HG03565 (cell line): ENCODE measurements at regions not wholly inside any gene's neighbourhood (a gene's known extent, or its start where the extent isn't known, plus 50 kb on each side); places are given as distances from the start of the nearest gene placed in this dataset.

Source experiments
- ATAC-seq: cut with Tn5 transposase; IDR thresholded peaks from one replicate; pipeline ENCODE4 v1.9.1; 2021; ENCODE audit warnings: mild to moderate bottlenecking, moderate library complexity; ENCODE audit not compliant: unreplicated experiment

DNA sequence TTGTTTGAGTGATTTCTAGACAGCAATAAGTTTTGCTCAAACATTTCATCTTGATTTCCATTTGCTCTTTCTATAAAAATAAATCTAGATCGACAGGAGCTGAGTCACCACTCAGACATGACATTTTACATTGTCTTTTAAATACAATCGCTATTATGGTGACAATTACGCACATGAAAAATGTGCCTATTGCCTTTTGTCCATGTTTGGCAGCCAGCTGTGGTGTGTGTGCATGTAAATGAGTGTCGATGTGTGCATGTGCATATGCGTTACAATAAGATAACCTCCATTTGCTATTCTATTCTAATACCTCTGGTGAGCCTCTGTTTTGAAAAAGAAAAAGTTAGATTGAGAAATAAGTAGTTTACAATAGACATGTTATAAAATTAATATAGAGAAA is 89.7 kb upstream of the GRM7 start:
- no peak for ATAC-seq

DNA sequence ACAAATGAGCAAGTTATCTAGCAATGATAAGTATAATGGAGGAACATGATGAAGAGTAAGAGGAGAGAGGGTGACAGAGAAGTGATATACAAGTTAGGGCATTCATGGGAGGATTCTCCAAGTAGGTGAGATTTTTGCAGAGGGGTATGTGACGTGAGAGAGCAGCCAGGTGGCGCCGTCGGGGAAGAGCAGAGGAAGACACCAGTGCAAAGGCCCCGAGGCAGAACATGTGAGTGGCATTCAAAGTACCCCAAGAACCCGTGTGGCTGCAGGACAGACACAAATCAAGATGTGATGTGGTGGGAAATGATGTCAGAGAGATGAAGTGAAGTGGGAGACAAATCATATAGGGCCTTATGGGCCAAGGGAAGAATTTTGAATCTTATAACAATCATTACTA is 81.8 kb upstream of the GRM7 start:
- ATAC-seq: no peak

DNA sequence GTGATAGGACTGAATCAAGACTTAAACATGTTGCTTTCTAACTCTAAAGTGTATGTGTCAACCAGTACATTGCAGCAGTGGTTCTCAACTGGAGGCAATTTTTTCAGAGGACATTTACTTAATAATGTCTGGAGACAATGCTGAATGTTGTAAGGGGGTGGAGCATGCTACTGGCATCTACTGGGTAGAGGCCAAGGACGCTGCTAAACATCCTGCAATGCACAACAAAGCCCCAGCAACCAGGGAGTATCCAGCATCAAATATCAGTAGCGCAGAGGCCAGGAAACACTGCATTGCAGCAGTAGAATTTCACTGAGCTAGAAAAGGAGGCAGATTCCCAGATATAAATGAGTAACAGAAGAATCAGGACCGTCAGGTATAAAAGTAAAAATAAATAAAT is 79.8 kb upstream of the GRM7 start:
- no peak for ATAC-seq

DNA sequence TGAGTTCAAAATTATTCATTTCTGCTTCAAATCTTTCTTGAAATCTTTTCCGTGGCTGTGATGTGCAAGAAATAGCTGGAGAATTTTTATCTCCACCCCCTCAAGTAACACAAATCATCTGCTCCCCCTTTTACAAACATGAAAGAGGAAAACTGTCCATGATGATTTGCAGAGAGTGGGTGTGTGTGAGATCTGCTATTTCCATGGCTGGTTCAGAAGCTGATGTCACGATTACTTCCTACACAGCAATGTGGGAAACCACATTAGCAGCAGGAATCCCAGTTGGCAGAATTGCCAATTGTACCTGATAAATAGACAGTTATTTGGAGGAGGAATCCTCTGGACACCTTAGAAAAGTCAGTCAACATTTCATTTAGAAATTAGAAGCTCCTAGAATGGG is 75.2 kb upstream of the GRM7 start:
- ATAC-seq: no peak

DNA sequence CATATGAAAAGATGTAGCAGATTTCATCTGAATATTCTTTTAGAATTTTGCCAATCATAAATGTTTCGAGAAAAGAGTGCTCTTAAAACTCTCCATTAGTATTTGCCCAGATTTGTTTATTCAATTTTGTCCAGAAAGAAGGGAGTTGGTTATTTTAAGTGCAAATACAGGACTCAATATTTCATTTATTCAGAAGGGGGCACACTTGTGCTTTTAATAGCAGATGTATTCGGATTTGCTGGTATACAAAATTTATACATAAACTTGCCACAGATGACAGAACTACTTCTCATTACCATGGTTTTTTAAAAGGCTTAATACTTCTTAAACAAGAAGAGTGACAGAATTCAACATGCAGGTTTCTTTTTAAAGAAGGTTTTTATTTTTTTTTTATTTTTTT is 69.8 kb upstream of the GRM7 start:
- ATAC-seq: no peak

DNA sequence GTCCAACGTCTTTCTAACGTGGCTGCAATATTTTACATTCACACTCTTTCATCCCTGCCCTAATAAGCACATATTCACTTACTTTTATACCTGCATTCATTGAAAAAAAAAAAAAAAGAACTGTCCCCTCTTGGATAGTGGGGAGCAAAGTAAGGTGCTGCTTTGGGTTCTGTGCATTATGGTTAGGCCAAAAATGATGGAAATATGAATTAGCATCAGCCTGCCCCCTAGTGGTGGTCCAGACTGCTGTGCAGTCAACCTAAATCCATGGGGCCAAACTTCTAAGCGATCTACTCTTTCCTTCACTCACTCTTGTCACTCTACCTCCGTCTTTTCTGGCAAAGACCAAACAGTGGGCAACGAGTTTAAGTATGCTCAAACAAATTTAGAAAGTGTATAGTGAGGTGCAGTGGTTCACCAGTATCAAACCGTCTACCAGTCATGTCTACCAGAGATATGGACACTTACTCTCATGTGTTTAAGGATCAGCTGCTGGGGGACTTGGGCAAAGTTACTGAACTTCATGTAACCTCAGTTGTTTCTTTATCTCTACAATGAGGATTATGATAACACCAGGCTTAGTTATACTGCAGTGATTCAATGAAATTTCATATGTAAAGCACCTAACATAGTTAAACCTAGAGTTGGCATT is 61.5 kb upstream of the GRM7 start:
- peak; percentile 77 for ATAC-seq

DNA sequence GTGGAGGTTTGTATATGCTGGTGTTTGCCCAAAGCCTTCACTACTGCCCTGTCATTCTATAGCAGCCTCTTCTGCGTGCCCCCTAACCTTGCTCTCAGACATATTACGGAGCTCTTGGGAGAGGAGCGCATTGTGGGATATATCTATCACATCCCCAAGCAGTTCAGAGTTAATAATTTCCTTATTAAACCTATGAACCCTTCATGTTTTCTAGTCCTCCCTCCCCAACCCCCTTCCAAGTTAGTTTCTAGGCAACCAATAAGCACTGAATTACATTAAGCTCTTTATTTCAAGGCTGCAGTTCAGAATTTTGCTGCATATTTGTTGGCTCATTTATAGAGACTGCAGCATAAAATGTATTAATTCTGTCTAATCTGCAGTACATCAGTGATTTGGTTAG is 57.3 kb upstream of the GRM7 start:
- no peak for ATAC-seq

DNA sequence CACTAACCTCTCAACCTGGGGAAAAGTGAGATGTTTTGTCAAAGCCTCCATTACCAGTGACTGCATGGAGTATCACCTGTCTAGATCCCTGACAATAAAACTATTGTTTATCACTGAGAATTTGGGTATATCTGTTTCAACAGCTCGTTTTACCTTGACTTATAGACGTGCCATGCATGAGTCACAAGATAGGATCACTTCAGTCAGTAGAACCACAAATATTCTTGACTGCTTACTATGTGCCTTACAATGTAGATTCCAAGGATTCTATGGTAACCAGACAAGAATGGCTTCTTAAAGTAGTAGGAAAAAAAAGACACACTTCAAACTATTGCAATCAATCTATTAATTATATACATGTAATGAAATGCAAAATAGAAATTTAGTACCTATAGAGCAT is 55.7 kb upstream of the GRM7 start:
- ATAC-seq: no peak

DNA sequence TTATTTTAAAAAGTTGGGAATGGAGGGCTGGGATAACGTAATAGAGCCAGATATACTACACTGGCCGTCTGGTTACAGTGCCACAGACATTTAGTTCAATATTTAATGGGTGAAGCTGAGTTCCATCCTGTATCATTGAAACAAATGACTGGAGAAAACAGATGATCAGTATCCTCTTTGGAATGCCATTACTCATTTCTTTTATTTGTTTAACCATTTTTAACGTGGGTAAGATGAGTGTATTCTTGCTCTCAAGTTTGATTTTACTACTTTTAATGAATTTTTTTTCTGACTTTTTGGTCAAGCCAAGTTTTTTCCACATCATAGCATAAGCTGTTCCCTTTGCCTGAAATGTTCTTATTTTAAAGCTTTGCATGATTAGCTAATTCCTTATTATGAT is 53.9 kb upstream of the GRM7 start:
- no peak for ATAC-seq

DNA sequence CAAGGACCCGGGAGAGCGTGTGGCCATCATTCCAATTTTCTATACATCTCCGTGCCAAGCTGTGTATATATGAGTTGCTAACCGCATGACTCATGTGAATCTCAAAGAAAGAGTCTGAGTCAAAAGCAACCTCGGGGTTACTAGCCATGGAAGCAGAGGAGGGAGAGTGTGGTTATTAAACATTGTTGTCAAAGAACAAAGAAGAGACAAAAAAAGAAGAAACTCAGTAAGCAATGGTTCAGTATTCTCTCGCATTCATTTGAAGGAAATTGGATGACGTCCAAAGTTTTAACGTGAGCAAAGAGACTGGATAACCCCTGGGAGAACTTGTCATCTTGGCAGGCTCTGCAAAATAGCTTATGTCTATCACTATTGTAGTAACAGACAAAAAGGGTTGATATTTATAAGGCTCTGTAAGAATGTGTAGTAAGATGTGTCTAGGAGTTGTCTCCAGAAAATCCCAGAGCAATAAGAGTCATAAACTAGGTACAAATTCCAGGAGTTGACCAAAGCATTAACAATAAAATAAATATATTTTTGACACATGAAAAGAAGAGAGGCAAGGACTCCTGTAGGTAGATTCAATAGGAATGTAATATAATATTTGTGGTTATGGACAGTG is 52.8 kb upstream of the GRM7 start:
- ATAC-seq: no peak

DNA sequence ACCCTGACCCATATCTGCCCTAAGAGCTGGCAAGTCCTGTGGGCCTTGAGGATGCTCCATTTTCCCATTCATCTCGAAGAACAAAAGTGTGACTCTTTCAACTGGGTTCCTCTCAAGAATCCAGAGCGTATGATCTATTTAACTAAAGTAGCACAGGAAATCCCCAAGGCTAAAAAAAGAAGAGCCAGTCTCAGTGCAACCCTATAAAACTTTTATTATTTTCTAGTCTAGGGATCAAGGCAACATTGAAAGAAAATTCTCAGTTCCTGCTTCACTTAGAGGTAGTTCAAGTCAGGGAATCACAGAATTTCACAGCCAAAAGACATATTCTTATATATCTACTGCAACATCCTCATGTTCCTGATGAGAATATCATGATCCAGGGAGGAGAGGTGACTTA is 51.6 kb upstream of the GRM7 start:
- no peak for ATAC-seq
